Caco-2 (cell line): ENCODE measurements at regions not wholly inside any gene's neighbourhood (a gene's known extent, or its start where the extent isn't known, plus 50 kb on each side); places are given as distances from the start of the nearest gene placed in this dataset.

Source experiments
- BruUV-seq: library from RNA; stranded (reverse); fragments of 400-500 nt; replicated peaks from 2 replicates; lab custom pipeline; 2021; lab: Mats Ljungman, UMichigan
- CTCF ChIA-PET: fragments of 300-600 bp; sonication (Branson Sonifier 250); formaldehyde crosslinking; loops from one replicate; lab custom pipeline; 2022; ENCODE audit warnings: antibody characterized with exemption; lab: Charles Lee
- POLR2A ChIA-PET: fragments of 300-600 bp; sonication (Branson Sonifier 250); formaldehyde crosslinking; loops from one replicate; lab custom pipeline; 2022; ENCODE audit warnings: antibody characterized with exemption; lab: Charles Lee
- DNase-seq, 2 experiments: peaks; one replicate each; pipeline versions ENCODE4 v3.0.0 to v3.0.0-alpha.2; 2020 to 2022
- H3K27me3 ChIP-seq: replicated peaks from 2 replicates; pipeline ENCODE4 v1.6.0; 2011; ENCODE audit warnings: low read length; ENCODE audit not compliant: control insufficient read depth, insufficient read depth
- H3K36me3 ChIP-seq: 2 replicates; pipeline ENCODE4 v1.5.1; 2011; ENCODE audit warnings: low read length; ENCODE audit not compliant: control insufficient read depth, insufficient read depth
- H3K4me1 ChIP-seq: fragments of 250-450 bp; sonication (Bioruptor Pico); 2 replicates; pipeline ENCODE4 v1.5.1; 2020; ENCODE audit warnings: mild to moderate bottlenecking
- H3K4me3 ChIP-seq: 2 replicates; pipeline ENCODE4 v1.5.1; 2011; ENCODE audit warnings: low read depth, mild to moderate bottlenecking, control low read depth, low read length
- H3K9me3 ChIP-seq: fragments of 250-450 bp; sonication (Bioruptor Pico); 2 replicates; pipeline ENCODE4 v1.5.1; 2020; ENCODE audit warnings: mild to moderate bottlenecking, moderate library complexity
- H3K27ac Mint-ChIP-seq: one replicate; pipeline ENCODE4 v1.8.0; 2022; ENCODE audit warnings: mixed read lengths; ENCODE audit not compliant: unreplicated experiment
- H3K27me3 Mint-ChIP-seq: one replicate; pipeline ENCODE4 v1.8.0; 2022; ENCODE audit warnings: mixed read lengths; ENCODE audit not compliant: insufficient read depth, unreplicated experiment
- H3K36me3 Mint-ChIP-seq: one replicate; pipeline ENCODE4 v1.8.0; 2022; ENCODE audit warnings: mild to moderate bottlenecking, mixed read lengths; ENCODE audit not compliant: insufficient read depth, unreplicated experiment
- H3K4me1 Mint-ChIP-seq: one replicate; pipeline ENCODE4 v1.8.0; 2022; ENCODE audit warnings: low read depth, mixed read lengths; ENCODE audit not compliant: unreplicated experiment
- H3K4me3 Mint-ChIP-seq: one replicate; pipeline ENCODE4 v1.8.0; 2022; ENCODE audit warnings: mild to moderate bottlenecking, moderate library complexity, mixed read lengths; ENCODE audit not compliant: unreplicated experiment
- H3K9me3 Mint-ChIP-seq: one replicate; pipeline ENCODE4 v1.8.0; 2022; ENCODE audit warnings: mixed read lengths; ENCODE audit not compliant: unreplicated experiment
- CTCF ChIP-seq, 2 experiments: fragments of 200-600 bp in 1 of 2; IDR thresholded peaks; 1 replicate in 1 of 2; 2 replicates in 1 of 2; pipeline versions ENCODE4 v1.5.1 to v1.8.0; 2011 to 2022; ENCODE audit warnings: antibody characterized with exemption in 1 of 2, control low read depth in 1 of 2, inconsistent platforms in 1 of 2, low read depth in 1 of 2, low read length in 1 of 2, mild to moderate bottlenecking in 1 of 2, moderate library complexity in 1 of 2; ENCODE audit not compliant: insufficient read depth in 1 of 2, severe bottlenecking in 1 of 2, unreplicated experiment in 1 of 2
- intact Hi-C: fragments of 100-400 bp; cut with micrococcal nuclease; formaldehyde crosslinking; loops from one replicate; pipeline ENCODE4 v1.10.0; 2022; ENCODE audit not compliant: unreplicated experiment

- POLR2A ChIA-PET = no interaction called here
- intact Hi-C loops = no loop called here
These were observed 87.9 kb downstream of the RHOU start for GRCh38 chr1:228823200-228823599.

GRCh38 chr1:228824366-228824765 is 89.1 kb downstream of the RHOU start:
- H3K4me3 ChIP-seq = no peak overlapping the region
- no peaks in the 10 kb centered on the region for H3K27me3 ChIP-seq

More at GRCh38 chr1:228823200-228823599, 87.9 kb downstream of the RHOU start:
- H3K4me1 ChIP-seq = peaks cover 27% of the 10 kb centered on the region
- no peaks in the 10 kb centered on the region for H3K27me3 ChIP-seq
- H3K4me3 ChIP-seq = no peak overlapping the region
- Mint-ChIP-seq H3K4me3 (no peak overlapping the region), H3K9me3 (no peaks in the 10 kb centered on the region), H3K27me3 (no peaks in the 10 kb centered on the region), H3K27ac (no peak overlapping the region), H3K36me3 (no peaks in the 10 kb centered on the region), H3K4me1 (peaks cover 25% of the 10 kb centered on the region)
- BruUV-seq = no TSS peak
- no peaks in the 10 kb centered on the region; the same call in 1 of the 2 replicates for H3K9me3 ChIP-seq
- no peaks in the 10 kb centered on the region for H3K36me3 ChIP-seq
- no peak for DNase-seq
- CTCF ChIA-PET = no interaction called here
- no peak for TF ChIP-seq CTCF (IDR thresholded peaks at IDR 0.05; ENCODE audit: insufficient read depth in 1 of 2, low read depth in 1 of 2, low read length in 1 of 2, severe bottlenecking in 1 of 2, unreplicated experiment in 1 of 2)

GRCh38 chr1:228825041-228825440 is 89.8 kb downstream of the RHOU start:
- no peaks in the 10 kb centered on the region for H3K27me3 Mint-ChIP-seq
- Histone ChIP-seq H3K27me3 (no peaks in the 10 kb centered on the region), H3K4me3 (no peak overlapping the region), H3K4me1 (peaks cover 28% of the 10 kb centered on the region), H3K9me3 (no peaks in the 10 kb centered on the region; the same call in 1 of the 2 replicates), H3K36me3 (no peaks in the 10 kb centered on the region)
- H3K4me3 Mint-ChIP-seq = no peak overlapping the region
- no TSS peak for BruUV-seq
- H3K27ac Mint-ChIP-seq = no peak overlapping the region
- POLR2A ChIA-PET = no interaction called here
- intact Hi-C loops = no loop called here
- CTCF ChIA-PET = no interaction called here
- TF ChIP-seq CTCF (IDR thresholded peaks at IDR 0.05; ENCODE audit: insufficient read depth in 1 of 2, low read depth in 1 of 2, low read length in 1 of 2, severe bottlenecking in 1 of 2, unreplicated experiment in 1 of 2) = no peak
- H3K9me3 Mint-ChIP-seq = no peaks in the 10 kb centered on the region
- H3K4me1 Mint-ChIP-seq = peaks cover 25% of the 10 kb centered on the region
- no peak for DNase-seq
- no peaks in the 10 kb centered on the region for H3K36me3 Mint-ChIP-seq

More at GRCh38 chr1:228824366-228824765, 89.1 kb downstream of the RHOU start:
- no peak for DNase-seq
- no peak overlapping the region for H3K27ac Mint-ChIP-seq
- TF ChIP-seq CTCF (IDR thresholded peaks at IDR 0.05; ENCODE audit: insufficient read depth in 1 of 2, low read depth in 1 of 2, low read length in 1 of 2, severe bottlenecking in 1 of 2, unreplicated experiment in 1 of 2) = no peak
- POLR2A ChIA-PET = no interaction called here
- H3K4me1 Mint-ChIP-seq = peaks cover 25% of the 10 kb centered on the region
- H3K4me3 Mint-ChIP-seq = no peak overlapping the region
- H3K36me3 Mint-ChIP-seq = no peaks in the 10 kb centered on the region
- Histone ChIP-seq H3K36me3 (no peaks in the 10 kb centered on the region), H3K4me1 (peaks cover 27% of the 10 kb centered on the region), H3K9me3 (no peaks in the 10 kb centered on the region; the same call in 1 of the 2 replicates)
- H3K27me3 Mint-ChIP-seq = no peaks in the 10 kb centered on the region
- H3K9me3 Mint-ChIP-seq = no peaks in the 10 kb centered on the region
- intact Hi-C loops = no loop called here
- CTCF ChIA-PET = no interaction called here
- BruUV-seq = no TSS peak
